SU-DHL-6 (cell line): ENCODE measurements at regions not wholly inside any gene's neighbourhood (a gene's known extent, or its start where the extent isn't known, plus 50 kb on each side); places are given as distances from the start of the nearest gene placed in this dataset.

Experiments used
- H2AFZ ChIP-seq: fragments of 200-600 bp; sonication (generic); 2 replicates; pipeline ENCODE4 v1.6.1; 2014; ENCODE audit warnings: low read depth, mild to moderate bottlenecking, moderate library complexity, mixed read lengths, antibody characterized with exemption, low read length; ENCODE audit not compliant: severe bottlenecking
- H3F3A ChIP-seq: fragments of 200-600 bp; shearing (Covaris generic); 2 replicates; pipeline ENCODE4 v1.6.0; 2016; ENCODE audit warnings: antibody characterized with exemption, mild to moderate bottlenecking; ENCODE audit not compliant: insufficient read depth
- H3K27ac ChIP-seq: fragments of 200-600 bp; sonication (generic); 2 replicates; pipeline ENCODE4 v1.5.1; 2016; ENCODE audit warnings: low read depth, mild to moderate bottlenecking, low read length, moderate library complexity, mixed read lengths
- H3K27me3 ChIP-seq: fragments of 200-600 bp; sonication (generic), shearing (Covaris generic); 2 replicates; pipeline ENCODE4 v1.6.0; 2014; ENCODE audit warnings: mild to moderate bottlenecking, low read length
- H3K36me3 ChIP-seq: fragments of 200-600 bp; sonication (generic); 2 replicates; pipeline ENCODE4 v1.6.1; 2014; ENCODE audit warnings: mild to moderate bottlenecking, low read length, mixed read lengths
- H3K4me2 ChIP-seq: fragments of 300-600, 200-600 bp; shearing (Covaris generic), sonication (generic); 2 replicates; pipeline ENCODE4 v1.6.0; 2014; ENCODE audit warnings: low read length, low read depth, mild to moderate bottlenecking; ENCODE audit not compliant: poor library complexity, severe bottlenecking
- H3K4me3 ChIP-seq: fragments of 200-600 bp; sonication (generic); 2 replicates; pipeline ENCODE4 v1.5.1; 2014; ENCODE audit warnings: antibody characterized with exemption, low read length, mild to moderate bottlenecking, mixed read lengths; ENCODE audit not compliant: insufficient read depth, poor library complexity, severe bottlenecking
- H3K79me2 ChIP-seq: fragments of 200-600 bp; sonication (generic); 2 replicates; pipeline ENCODE4 v1.6.1; 2014; ENCODE audit warnings: mild to moderate bottlenecking, low read length, moderate library complexity; ENCODE audit not compliant: insufficient read depth
- H3K9ac ChIP-seq: fragments of 200-600 bp; sonication (generic); 2 replicates; pipeline ENCODE4 v1.7.0; 2014; ENCODE audit warnings: mild to moderate bottlenecking, low read length
- H3K9me2 ChIP-seq: fragments of 200-600 bp; sonication (generic); replicated peaks from 2 replicates; pipeline ENCODE4 v1.6.1; 2014; ENCODE audit warnings: low read length; ENCODE audit not compliant: insufficient read depth
- H3K9me3 ChIP-seq: fragments of 200-600 bp; sonication (generic); 2 replicates; pipeline ENCODE4 v1.6.1; 2014; ENCODE audit warnings: low read length, mixed read lengths; ENCODE audit not compliant: insufficient read depth
- H4K20me1 ChIP-seq: fragments of 200-600 bp; sonication (generic); 2 replicates; pipeline ENCODE4 v1.6.1; 2014; ENCODE audit warnings: low read depth, mild to moderate bottlenecking, antibody characterized with exemption, low read length, moderate library complexity, mixed read lengths
- EZH2phosphoT487 ChIP-seq: fragments of 200-600 bp; sonication (generic), shearing (Covaris generic); conservative IDR thresholded peaks from 2 replicates; pipeline ENCODE4 v1.6.1; 2018; ENCODE audit warnings: mild to moderate bottlenecking, antibody characterized with exemption, low read length, moderate library complexity, mixed read lengths
- TF ChIP-seq, protein P1 (sequence below): fragments of 200-600 bp; sonication (generic); IDR thresholded peaks from one replicate; pipeline ENCODE4 v1.5.1; 2017; ENCODE audit warnings: antibody characterized with exemption, mild to moderate bottlenecking, low read length, moderate library complexity; ENCODE audit not compliant: insufficient read depth, poor library complexity, severe bottlenecking

DNA sequence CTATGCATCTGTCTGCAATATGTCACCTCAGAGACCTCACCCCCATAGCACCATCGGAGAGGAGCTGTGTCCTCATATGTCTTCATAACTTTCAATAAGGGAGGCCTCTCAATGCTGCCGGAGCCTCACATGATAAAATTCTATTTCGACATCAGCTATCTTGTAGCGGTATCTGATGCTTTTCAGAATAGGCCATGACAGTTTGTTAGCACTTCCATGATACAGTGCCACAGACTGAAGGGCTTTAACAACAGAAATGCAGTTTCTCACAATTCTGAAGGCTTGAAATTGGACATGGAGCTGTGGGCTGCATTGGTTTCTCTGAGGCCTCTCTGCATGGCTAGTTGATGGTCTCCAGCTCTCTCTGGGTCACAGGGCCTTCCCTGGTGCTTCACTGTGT is 125.0 kb upstream of the PZP start:
- H3K9me3 ChIP-seq, result no peaks in the 10 kb centered on the region
- H3K4me3 ChIP-seq, result no peak overlapping the region
- H4K20me1 ChIP-seq, result no peaks in the 10 kb centered on the region
- no peaks in the 10 kb centered on the region for H3K79me2 ChIP-seq
- no peak overlapping the region for H3K27ac ChIP-seq
- no peaks in the 10 kb centered on the region for H3K9me2 ChIP-seq
- no peaks in the 10 kb centered on the region for H3K27me3 ChIP-seq
- no peak overlapping the region for H3K9ac ChIP-seq
- TF ChIP-seq, protein P1, sequence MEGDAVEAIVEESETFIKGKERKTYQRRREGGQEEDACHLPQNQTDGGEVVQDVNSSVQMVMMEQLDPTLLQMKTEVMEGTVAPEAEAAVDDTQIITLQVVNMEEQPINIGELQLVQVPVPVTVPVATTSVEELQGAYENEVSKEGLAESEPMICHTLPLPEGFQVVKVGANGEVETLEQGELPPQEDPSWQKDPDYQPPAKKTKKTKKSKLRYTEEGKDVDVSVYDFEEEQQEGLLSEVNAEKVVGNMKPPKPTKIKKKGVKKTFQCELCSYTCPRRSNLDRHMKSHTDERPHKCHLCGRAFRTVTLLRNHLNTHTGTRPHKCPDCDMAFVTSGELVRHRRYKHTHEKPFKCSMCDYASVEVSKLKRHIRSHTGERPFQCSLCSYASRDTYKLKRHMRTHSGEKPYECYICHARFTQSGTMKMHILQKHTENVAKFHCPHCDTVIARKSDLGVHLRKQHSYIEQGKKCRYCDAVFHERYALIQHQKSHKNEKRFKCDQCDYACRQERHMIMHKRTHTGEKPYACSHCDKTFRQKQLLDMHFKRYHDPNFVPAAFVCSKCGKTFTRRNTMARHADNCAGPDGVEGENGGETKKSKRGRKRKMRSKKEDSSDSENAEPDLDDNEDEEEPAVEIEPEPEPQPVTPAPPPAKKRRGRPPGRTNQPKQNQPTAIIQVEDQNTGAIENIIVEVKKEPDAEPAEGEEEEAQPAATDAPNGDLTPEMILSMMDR, result no peak
- TF ChIP-seq EZH2phosphoT487, result no peak
- H3K36me3 ChIP-seq, result no peaks in the 10 kb centered on the region
- H3K4me2 ChIP-seq, result no peak overlapping the region
- no peaks in the 10 kb centered on the region for H3F3A ChIP-seq
- no peak overlapping the region for H2AFZ ChIP-seq

DNA sequence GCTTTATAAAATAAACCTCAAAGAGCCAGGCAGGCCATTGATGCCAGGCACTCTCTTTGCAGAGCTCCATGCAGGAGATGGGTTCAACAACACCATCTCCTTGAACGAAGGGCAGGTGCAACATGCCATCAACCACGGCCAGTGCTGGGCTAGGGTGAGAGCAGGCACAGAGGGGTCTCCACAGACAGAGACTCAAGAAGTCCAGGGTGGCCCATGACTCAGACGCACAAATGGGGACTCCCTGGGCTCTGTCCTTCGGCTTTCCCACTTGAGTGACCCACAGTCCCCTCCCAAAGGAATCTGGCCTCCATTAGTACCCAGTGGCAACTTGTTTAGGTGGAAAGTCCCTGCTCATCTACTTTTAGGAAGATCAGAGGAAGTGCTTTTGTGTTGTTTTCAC is 124.4 kb upstream of the PZP start:
- no peak for TF ChIP-seq EZH2phosphoT487
- TF ChIP-seq, protein P1, result no peak
- no peaks in the 10 kb centered on the region for H3K79me2 ChIP-seq
- no peaks in the 10 kb centered on the region for H4K20me1 ChIP-seq
- H3K9ac ChIP-seq, result no peak overlapping the region
- no peaks in the 10 kb centered on the region for H3K9me2 ChIP-seq
- H3K27ac ChIP-seq, result no peak overlapping the region
- no peaks in the 10 kb centered on the region for H3K9me3 ChIP-seq
- no peaks in the 10 kb centered on the region for H3K27me3 ChIP-seq
- no peaks in the 10 kb centered on the region for H3K36me3 ChIP-seq
- no peak overlapping the region for H2AFZ ChIP-seq
- H3K4me3 ChIP-seq, result no peak overlapping the region
- H3K4me2 ChIP-seq, result no peak overlapping the region
- no peaks in the 10 kb centered on the region for H3F3A ChIP-seq

DNA sequence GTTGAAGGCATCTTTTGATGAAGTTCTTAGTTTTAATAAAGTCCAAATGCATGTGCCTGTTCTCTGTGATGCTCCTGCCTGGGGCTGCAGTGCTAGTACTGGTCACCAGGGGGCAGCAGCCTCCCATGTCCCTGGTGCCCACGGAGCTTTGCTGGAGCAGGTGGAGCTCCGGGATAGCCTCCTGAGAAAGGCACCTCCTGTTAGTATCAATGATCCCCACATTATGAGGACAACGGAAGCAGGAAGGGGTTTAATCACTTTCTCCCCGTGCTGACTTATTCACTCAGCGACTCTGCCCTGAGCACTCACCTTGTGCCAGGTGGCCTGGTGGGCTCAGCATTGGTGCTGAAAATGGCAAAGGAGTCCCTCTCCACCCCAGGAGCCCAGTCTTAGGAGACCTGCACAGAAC is 123.0 kb upstream of the PZP start:
- Histone ChIP-seq H3K9ac (no peak overlapping the region), H3K36me3 (no peaks in the 10 kb centered on the region), H3K4me2 (no peak overlapping the region), H3K4me3 (no peak overlapping the region), H4K20me1 (no peaks in the 10 kb centered on the region), H3K27me3 (no peaks in the 10 kb centered on the region), H3K9me2 (no peaks in the 10 kb centered on the region), H3K79me2 (no peaks in the 10 kb centered on the region), H3K27ac (no peak overlapping the region), H3K9me3 (no peaks in the 10 kb centered on the region), H3F3A (no peaks in the 10 kb centered on the region), H2AFZ (no peak overlapping the region)
- TF ChIP-seq EZH2phosphoT487, result no peak
- TF ChIP-seq, protein P1, result peak; percentile 77
